ENCODE measurements at regions not wholly inside any gene's neighbourhood (a gene's known extent, or its start where the extent isn't known, plus 50 kb on each side); places are given as distances from the start of the nearest gene placed in this dataset.
A peak's percentile ranks its signal among the peaks of the same experiment; 100 is the strongest.

DNA sequence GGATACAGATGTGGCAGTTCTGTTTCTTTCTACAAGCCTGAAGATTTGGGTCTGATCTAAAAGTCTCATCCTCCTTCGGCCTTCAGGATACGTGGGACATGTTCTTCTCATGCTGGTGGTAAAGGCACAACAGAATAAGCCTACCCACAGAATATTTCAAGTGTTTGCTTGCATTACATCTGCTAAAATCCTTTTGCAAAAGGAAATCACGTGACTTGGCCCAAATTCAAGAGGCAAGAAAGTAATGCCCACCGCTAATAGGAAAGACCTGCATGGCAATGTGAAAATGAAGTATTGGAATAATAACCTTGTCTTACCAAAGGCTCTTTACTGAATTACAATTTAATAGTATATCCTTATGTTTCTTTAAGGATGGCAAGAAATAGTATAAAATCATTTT, 439.9 kb upstream of the TGFBR2 start:
- DNase-seq (ENCODE audit: low spot score) (no peak), FAIRE-seq (no peak)

- DNase-seq (ENCODE audit: low spot score) (peak; percentile 52), FAIRE-seq (no peak)
Measured at GRCh38 chr3:30167541-30168011, 438.8 kb upstream of the TGFBR2 start.

DNA sequence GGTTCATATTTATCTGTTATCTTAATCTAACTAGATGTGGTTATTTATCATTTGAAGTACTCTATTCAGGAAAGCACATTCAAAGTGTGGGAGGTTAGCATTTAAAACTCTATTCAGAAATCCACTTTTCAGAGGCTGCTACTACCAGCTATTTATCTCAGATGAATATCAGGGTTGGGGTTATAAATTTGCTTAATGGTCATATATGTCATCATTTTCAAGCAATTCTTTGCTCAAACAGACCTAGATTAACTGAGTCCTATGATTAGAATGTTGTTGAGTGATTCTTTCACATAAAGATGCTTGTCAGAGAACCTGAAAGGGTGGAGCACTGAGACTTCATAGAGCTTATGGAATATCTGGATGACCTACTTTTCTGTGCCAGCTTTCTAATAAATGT, 436.9 kb upstream of the TGFBR2 start:
- DNase-seq (ENCODE audit: low spot score), result no peak
- FAIRE-seq, result no peak

DNA sequence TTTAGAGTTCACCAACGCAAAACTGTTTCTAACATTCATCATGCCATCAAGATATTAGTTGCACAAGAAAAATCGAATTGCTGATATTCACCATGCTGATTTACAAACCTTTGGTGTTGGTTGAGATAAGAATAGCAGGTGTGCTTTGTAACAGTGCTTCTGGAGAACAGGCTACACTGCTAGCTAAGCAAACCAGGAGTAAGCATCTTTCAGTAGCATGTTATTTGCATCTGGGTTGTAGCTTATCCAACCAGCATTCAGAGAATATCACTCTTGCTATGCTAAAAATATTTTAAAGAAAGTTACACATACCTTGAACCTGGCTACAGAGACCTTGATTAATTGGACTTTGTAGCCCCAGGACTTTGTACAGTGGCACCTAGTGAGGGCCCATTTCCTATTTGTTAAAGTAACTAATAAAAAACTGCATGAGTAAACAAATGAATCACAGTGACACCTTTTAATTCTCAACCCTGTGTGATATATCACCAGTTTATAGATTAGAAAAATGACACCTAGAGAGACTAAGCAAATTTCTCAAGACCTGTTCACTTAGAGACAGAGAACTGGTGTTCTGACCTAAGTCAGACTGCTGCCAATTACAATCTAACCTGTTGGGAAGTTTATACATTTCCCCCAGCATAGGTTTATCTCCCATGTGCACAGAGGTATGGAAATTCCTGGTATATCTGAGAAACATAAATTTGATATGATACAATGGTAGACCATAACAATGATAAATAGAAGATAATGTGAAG, 435.5 kb upstream of the TGFBR2 start:
- FAIRE-seq, result no peak
- no peak for DNase-seq (ENCODE audit: low spot score)

DNA sequence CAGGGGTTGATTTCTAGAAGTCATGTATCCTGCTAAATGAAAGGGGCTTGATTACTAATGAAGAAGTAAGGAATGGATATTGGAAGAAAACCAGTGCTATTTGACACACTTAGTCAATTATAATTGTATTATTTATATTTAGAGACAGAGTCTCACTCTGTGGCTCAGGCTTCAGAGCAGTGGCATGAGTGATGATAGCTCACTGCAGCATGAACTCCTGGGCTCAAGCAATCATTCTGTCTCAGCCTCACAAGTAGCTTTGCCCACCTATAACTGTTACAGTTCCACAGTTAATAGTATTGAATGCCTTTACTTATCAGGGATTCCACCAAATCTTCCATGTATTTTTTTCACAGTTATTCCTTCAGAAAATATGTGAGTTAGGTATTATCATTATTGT, 432.0 kb upstream of the TGFBR2 start:
- FAIRE-seq, result no peak

DNA sequence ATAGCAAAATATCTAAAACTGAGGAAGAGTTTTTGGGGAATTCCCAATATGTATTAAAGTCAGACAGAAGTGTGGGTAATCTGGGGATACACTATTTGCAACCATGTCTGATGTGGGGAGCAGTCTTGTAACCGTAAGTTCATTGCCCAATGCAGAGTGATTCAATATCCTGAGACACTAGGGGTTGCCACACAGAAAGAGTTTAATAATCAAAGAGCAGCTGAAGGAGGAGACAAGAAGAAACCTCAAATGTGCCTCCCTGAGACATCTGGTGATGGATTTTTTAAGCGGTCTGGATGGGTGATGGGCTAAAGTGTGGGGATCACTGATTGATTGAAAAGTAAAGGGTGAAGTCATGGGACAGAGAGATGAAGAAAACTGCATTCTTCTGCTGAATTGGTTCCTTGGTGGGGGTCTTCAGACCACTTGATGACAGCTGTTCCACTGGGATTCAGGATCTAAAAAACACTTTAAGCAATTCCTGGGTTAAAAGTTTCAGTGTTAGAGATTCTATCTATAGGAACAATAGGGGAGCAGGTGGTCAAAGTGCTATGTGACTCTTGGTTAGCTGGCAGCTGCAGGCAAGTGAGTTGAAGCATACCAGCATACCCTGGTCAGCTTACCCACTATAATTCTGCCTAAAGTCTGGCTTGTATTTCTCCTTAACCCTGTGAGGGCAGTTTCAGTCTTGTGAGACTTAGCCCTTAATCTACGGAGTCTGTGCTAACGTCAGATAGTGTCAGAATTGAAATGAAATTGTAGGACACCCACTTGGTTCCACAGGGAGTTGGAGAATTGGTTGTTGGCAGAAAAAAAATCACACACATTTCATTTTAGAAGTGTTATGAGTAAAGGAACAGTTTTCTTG, 425.9 kb upstream of the TGFBR2 start:
- DNase-seq (ENCODE audit: low spot score), result no peak

More for the DNA sequence above, 432.0 kb upstream of the TGFBR2 start:
- no peak for DNase-seq (ENCODE audit: low spot score)

GRCh38 chr3:30181178-30181465, 425.3 kb upstream of the TGFBR2 start:
- DNase-seq (ENCODE audit: low spot score), result no peak
- FAIRE-seq, result no peak

More for the DNA sequence above, 425.9 kb upstream of the TGFBR2 start:
- FAIRE-seq, result no peak

- FAIRE-seq, result no peak
- no peak for DNase-seq (ENCODE audit: low spot score)
Measured at GRCh38 chr3:30181581-30181980, 424.8 kb upstream of the TGFBR2 start.

GRCh38 chr3:30183421-30183820, 423.0 kb upstream of the TGFBR2 start:
- FAIRE-seq (no peak), DNase-seq (ENCODE audit: low spot score) (no peak)

DNA sequence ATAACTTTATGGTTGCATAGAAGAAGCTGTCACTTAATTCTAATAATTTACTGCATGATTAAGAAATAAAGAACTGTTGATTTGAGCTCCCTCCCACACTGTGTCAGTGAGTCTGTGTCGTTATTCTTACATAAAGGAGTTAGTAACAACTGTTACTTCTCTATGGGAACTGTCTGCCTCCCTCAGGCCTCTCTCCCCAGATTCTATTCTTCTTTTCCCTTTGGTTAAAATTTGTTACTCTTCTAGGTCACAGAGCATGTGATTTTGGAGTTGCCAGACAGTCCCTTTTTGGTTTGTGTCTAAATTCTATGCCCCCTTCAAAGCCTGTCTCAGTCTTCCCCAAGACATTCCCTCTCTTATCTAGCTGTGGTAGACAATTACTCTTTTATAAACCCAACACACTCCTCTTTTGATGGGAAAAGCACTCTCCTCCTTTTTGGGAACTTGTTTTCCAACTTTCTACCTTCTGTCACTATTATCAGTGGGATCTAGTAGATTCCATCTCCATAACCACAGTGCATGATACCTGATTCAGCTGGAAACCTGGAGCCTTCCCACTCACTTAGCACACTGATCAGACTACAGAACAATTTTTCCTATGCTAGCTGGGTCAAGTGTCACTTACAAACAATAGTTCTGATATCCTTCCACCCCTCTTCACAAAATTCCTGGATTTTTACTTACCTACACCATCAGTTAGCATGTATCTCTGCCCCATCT, 422.1 kb upstream of the TGFBR2 start:
- no peak for DNase-seq (ENCODE audit: low spot score)
- FAIRE-seq, result no peak

- no peak for DNase-seq (ENCODE audit: low spot score)
- FAIRE-seq, result no peak
Measured at GRCh38 chr3:30185872-30186271, 420.5 kb upstream of the TGFBR2 start.

GRCh38 chr3:30186741-30187219, 419.6 kb upstream of the TGFBR2 start:
- FAIRE-seq, result no peak
- DNase-seq (ENCODE audit: low spot score), result no peak

GRCh38 chr3:30187366-30187765, 419.0 kb upstream of the TGFBR2 start:
- FAIRE-seq (no peak), DNase-seq (ENCODE audit: low spot score) (no peak)

GRCh38 chr3:30188713-30189112, 417.7 kb upstream of the TGFBR2 start:
- DNase-seq (ENCODE audit: low spot score), result no peak
- no peak for FAIRE-seq

DNA sequence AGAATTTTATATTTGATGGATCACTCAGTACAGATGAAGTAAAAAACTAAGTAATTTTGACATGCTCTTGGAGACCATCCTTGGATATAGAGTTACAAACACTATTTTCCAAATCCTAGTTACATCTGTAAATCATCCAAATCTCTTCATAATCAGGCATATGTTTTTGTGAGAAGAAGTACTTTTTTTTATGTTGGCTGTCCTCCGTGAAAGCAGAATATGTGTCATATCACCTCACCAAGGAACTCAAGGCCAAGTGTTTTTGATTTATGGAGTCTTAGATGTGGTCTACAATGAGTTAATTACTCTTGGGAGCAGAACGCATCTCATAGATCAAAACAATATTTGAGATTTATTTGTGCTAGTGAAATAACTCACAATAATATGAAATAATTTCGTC, 416.5 kb upstream of the TGFBR2 start:
- DNase-seq (ENCODE audit: low spot score), result no peak
- FAIRE-seq, result no peak

DNA sequence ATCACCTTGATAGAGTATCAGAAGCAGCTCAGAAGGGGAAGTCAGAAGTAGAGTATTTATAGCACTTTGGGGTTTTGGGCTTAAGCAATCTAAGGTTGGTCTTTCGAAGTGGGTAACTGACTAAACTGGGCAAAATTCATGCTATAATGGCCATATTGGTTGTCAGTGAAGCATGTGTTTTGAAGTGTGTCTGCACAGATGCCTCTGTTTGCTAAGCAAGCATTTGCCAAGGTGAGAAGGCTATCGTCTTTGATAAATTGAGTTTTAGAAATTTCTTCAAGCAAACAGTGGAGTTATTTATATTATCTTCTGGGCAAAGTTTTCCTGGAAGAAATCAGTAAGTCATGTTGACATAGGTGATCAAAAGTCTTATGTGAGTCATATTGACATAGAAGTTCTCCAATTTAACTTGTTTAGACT, 412.8 kb upstream of the TGFBR2 start:
- DNase-seq (ENCODE audit: low spot score) (no peak), FAIRE-seq (no peak)

- FAIRE-seq (no peak), DNase-seq (ENCODE audit: low spot score) (no peak)
Measured at GRCh38 chr3:30195352-30195751, 411.0 kb upstream of the TGFBR2 start.

DNA sequence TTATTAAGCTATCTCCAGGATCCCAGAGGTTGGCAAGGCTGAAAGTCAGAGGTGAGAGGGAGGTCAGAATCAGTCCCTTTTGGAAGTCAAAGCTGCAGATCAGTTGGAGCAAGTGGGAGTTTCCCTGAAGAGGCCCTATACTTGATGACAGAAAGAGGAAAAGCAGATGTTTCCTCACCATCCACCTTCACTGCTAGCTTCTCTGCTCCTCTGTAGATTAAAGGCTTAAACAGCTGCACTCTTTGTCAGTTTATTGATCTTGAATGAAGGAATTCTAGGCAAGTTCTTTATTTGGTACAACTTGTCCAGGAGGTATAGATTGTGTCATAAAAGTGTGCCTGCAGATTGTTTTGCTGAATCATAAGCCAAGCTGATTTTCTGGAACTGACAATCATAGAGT, 408.2 kb upstream of the TGFBR2 start:
- no peak for DNase-seq (ENCODE audit: low spot score)
- FAIRE-seq, result no peak

- DNase-seq (ENCODE audit: low spot score) (peak; percentile 41), FAIRE-seq (no peak)
Measured at GRCh38 chr3:30199096-30199759, 407.2 kb upstream of the TGFBR2 start.

DNA sequence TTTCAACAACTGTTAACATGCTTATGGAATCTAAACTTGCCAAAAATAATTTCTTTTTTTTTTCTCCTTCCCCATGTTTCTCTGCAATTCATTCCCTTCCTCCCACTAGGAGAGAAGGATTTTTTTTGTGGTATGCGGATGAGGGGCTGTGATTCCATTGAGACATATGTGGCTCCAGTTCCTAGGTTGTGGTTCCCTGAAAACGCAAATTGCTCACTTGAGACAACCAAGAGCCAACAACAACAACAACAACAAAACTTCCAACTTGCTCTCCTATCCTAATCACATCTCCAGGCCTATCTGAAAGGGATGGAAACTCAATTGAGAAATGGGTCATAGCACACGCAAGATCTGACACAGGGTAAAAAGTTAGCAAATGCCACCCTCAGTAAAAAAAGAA, 406.5 kb upstream of the TGFBR2 start:
- no peak for FAIRE-seq
- DNase-seq (ENCODE audit: low spot score), result no peak

DNA sequence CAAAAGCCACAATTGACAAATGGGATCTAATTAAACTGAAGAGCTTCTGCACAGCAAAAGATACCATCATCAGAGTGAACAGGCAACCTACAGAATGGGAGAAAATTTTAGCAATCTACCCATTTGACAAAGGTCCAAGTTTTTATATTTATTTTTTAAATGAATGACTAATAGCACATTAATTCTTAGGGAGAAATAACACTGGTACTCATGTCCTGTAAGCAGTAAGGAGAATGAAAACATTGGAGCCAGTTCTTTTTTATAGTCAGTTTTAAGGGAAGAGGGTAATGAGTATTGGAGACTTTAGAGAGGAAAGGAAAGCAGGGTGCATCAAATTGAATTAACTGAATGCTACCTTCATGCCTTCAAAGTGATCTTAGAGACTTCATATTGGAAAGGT, 404.7 kb upstream of the TGFBR2 start:
- DNase-seq (ENCODE audit: low spot score), result no peak
- no peak for FAIRE-seq
